ENCODE measurements at regions not wholly inside any gene's neighbourhood (a gene's known extent, or its start where the extent isn't known, plus 50 kb on each side); places are given as distances from the start of the nearest gene placed in this dataset.
"Not testable (repeated sequence)": the region's sequence is repeated elsewhere in the genome, so short reads cannot be mapped to it uniquely, and the experiment has no call there.

DNA sequence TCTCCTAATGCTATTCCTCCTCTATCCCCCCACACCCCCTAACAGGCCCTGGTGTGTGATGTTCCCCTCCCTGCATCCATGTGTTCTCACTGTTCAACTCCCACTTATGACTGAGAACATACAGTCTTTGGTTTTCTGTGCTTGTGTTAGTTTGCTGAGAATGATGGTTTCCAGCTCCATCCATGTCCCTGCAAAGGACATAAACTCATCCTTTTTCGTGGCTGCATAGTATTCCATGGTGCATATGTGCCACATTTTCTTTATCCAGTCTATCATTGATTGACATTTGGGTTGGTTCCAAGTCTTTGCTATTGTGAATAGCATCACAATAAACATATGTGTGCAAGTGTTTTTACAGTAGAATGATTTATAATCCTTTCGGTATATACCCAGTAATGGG lies 870.0 kb upstream of the SLC39A10 start:
- TF ChIP-seq RAD21 (IDR thresholded peaks at IDR 0.05; ENCODE audit: insufficient read depth, low read depth, low read length); MEF2B (IDR thresholded peaks at IDR 0.05; ENCODE audit: partially characterized antibody, poor library complexity, severe bottlenecking): not testable (repeated sequence)

Data from GM12878 (cell line).